OCI-LY3 (cell line): ENCODE measurements at regions not wholly inside any gene's neighbourhood (a gene's known extent, or its start where the extent isn't known, plus 50 kb on each side); places are given as distances from the start of the nearest gene placed in this dataset.

Experiments used
- H2AFZ ChIP-seq: fragments of 200-600, 300-600 bp; shearing (Covaris generic); 2 replicates; pipeline ENCODE4 v1.6.0; 2014; ENCODE audit warnings: antibody characterized with exemption, low read depth, low read length
- H3K27ac ChIP-seq: fragments of 200-600, 300-600 bp; sonication (generic); 2 replicates; pipeline ENCODE4 v1.5.1; 2014; ENCODE audit warnings: mild to moderate bottlenecking, low read length, moderate library complexity, mixed read lengths
- H3K27me3 ChIP-seq: fragments of 200-600, 300-600 bp; sonication (generic); 2 replicates; pipeline ENCODE4 v1.6.1; 2014; ENCODE audit warnings: low read depth, low read length, mixed read lengths
- H3K36me3 ChIP-seq: fragments of 200-600, 300-600 bp; sonication (generic); replicated peaks from 2 replicates; pipeline ENCODE3; 2014; ENCODE audit warnings: low read depth, low read length, mixed read lengths
- H3K4me1 ChIP-seq: fragments of 300-600, 200-600 bp; sonication (generic); 2 replicates; pipeline ENCODE4 v1.6.1; 2014; ENCODE audit warnings: low read length, mixed read lengths
- H3K4me2 ChIP-seq: fragments of 200-600, 300-600 bp; sonication (generic); 2 replicates; pipeline ENCODE4 v1.6.1; 2014; ENCODE audit warnings: low read length, mixed read lengths
- H3K4me3 ChIP-seq: fragments of 300-600, 200-600 bp; sonication (generic); 2 replicates; pipeline ENCODE4 v1.5.1; 2014; ENCODE audit warnings: antibody characterized with exemption, mild to moderate bottlenecking, low read length, moderate library complexity
- H3K79me2 ChIP-seq: fragments of 300-600, 200-600 bp; shearing (Covaris generic); 2 replicates; pipeline ENCODE4 v1.6.1; 2014; ENCODE audit warnings: mild to moderate bottlenecking, low read length, mixed read lengths
- H3K9ac ChIP-seq: fragments of 300-600, 200-600 bp; shearing (Covaris generic); 2 replicates; pipeline ENCODE4 v1.6.0; 2014; ENCODE audit warnings: mild to moderate bottlenecking, low read length, moderate library complexity
- H3K9me3 ChIP-seq: fragments of 200-600, 300-600 bp; shearing (Covaris generic); 2 replicates; pipeline ENCODE4 v1.6.1; 2014; ENCODE audit warnings: low read length, mixed read lengths; ENCODE audit not compliant: insufficient read depth
- H4K20me1 ChIP-seq: fragments of 200-600, 300-600 bp; sonication (generic); 2 replicates; pipeline ENCODE4 v1.6.1; 2016; ENCODE audit warnings: low read length, mixed read lengths; ENCODE audit not compliant: insufficient read depth
- EZH2phosphoT487 ChIP-seq: fragments of 200-600 bp; shearing (Covaris generic); IDR thresholded peaks from 2 replicates; pipeline ENCODE4 v1.6.1; 2018; ENCODE audit warnings: antibody characterized with exemption, mixed run types, low read depth
- TF ChIP-seq, protein P1 (sequence below): fragments of 200-600, 300-600 bp; sonication (generic); IDR thresholded peaks from 2 replicates; pipeline ENCODE4 v1.5.1; 2014; ENCODE audit warnings: antibody characterized with exemption, low read length, low read depth

DNA sequence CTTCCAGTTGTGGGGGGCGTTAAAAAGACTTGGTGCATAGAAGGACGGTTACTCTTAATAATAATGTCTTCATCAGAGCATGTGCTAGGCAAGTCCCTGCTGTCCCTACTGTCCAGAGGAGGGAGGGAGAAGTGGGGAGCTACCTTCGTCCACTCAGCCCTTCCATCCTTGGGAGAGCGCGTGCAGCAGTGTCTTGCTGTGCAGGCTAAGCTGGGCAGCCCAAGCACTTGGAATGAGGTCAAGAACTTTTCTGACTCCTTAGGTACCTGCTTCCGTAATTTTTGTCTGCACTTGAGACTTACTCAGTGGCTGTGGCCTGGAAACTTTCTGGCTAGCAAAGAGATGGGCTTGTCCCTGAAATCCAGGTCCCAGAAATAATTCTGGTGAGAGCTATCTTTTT, 265.9 kb upstream of the SORCS1 start:
- no peak overlapping the region for H3K4me3 ChIP-seq
- no peaks in the 10 kb centered on the region for H4K20me1 ChIP-seq
- TF ChIP-seq, protein P1, sequence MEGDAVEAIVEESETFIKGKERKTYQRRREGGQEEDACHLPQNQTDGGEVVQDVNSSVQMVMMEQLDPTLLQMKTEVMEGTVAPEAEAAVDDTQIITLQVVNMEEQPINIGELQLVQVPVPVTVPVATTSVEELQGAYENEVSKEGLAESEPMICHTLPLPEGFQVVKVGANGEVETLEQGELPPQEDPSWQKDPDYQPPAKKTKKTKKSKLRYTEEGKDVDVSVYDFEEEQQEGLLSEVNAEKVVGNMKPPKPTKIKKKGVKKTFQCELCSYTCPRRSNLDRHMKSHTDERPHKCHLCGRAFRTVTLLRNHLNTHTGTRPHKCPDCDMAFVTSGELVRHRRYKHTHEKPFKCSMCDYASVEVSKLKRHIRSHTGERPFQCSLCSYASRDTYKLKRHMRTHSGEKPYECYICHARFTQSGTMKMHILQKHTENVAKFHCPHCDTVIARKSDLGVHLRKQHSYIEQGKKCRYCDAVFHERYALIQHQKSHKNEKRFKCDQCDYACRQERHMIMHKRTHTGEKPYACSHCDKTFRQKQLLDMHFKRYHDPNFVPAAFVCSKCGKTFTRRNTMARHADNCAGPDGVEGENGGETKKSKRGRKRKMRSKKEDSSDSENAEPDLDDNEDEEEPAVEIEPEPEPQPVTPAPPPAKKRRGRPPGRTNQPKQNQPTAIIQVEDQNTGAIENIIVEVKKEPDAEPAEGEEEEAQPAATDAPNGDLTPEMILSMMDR, result no peak
- no peak for TF ChIP-seq EZH2phosphoT487
- H3K36me3 ChIP-seq, result no peaks in the 10 kb centered on the region
- no peak overlapping the region for H2AFZ ChIP-seq
- peaks cover 97% of the 10 kb centered on the region for H3K4me1 ChIP-seq
- H3K79me2 ChIP-seq, result no peaks in the 10 kb centered on the region
- H3K4me2 ChIP-seq, result peak overlapping the region; percentile 33
- no peaks in the 10 kb centered on the region for H3K27me3 ChIP-seq
- peak overlapping the region; percentile 97 for H3K27ac ChIP-seq
- H3K9ac ChIP-seq, result peak overlapping the region; percentile 73
- no peaks in the 10 kb centered on the region for H3K9me3 ChIP-seq

DNA sequence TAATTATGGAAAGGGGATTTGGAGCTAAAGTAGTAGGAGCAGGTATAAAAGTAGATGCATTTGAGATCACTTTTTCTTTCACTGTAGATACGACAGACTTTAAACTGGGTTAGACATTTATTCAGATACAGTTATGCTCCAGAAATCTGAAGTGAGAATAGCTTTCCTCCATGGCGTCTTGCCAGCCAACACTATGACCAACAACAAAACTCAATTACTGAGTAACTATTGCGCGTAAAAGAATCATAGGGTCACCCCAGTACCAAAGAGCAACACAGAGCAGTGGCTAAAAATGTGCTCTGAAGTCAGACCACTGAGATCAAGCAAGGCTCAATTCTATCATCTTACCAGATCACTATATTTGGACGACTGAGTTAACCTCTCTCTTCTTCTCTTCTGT, 262.5 kb upstream of the SORCS1 start:
- Histone ChIP-seq H3K4me2 (peak overlapping the region; percentile 71), H3K79me2 (no peaks in the 10 kb centered on the region), H3K4me3 (peak overlapping the region; percentile 46), H3K27me3 (no peaks in the 10 kb centered on the region), H3K9me3 (no peaks in the 10 kb centered on the region), H4K20me1 (no peaks in the 10 kb centered on the region), H3K36me3 (no peaks in the 10 kb centered on the region), H3K9ac (peak overlapping the region; percentile 98), H2AFZ (no peak overlapping the region; the same call in 1 of the 2 replicates), H3K27ac (peak overlapping the region; percentile 100), H3K4me1 (peaks cover 97% of the 10 kb centered on the region)
- TF ChIP-seq, protein P1, result no peak
- no peak for TF ChIP-seq EZH2phosphoT487

DNA sequence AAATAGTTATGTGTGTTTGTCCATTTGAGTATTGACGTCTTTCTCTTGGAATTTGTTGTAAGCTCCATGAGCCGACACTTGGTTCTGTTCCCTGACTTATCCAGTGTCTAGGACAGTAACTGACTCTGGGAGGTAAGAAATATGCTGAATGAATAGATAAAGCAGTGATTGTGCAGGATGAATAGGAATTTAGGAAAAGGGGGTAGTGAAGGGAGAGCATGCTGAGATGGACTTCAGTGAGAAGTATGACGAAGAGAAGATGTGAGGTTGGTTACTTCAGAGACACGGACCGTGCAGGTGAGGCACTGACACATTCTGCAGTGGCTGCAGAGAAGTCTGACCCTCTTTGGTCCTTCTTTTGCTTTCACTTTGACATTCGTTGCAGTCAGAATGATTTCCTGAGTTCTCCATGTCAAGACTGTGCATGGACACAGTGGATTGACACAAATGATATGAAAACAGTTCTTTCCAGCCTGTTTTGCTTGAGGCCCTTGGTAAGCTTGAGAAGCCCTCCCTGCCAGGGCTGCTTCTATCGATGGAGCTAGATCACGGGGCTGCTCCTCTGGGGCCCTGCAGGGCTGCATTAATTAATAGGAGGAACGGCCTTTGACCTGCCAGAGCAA, 261.5 kb upstream of the SORCS1 start:
- no peaks in the 10 kb centered on the region for H3K36me3 ChIP-seq
- H3K4me1 ChIP-seq, result peaks cover 99% of the 10 kb centered on the region
- H3K4me2 ChIP-seq, result peak overlapping the region; percentile 71
- peak overlapping the region; percentile 46 for H3K4me3 ChIP-seq
- H3K9ac ChIP-seq, result peak overlapping the region; percentile 98
- no peak overlapping the region for H2AFZ ChIP-seq
- H3K9me3 ChIP-seq, result no peaks in the 10 kb centered on the region
- H3K79me2 ChIP-seq, result no peaks in the 10 kb centered on the region
- TF ChIP-seq, protein P1, result no peak
- TF ChIP-seq EZH2phosphoT487, result no peak
- no peaks in the 10 kb centered on the region for H4K20me1 ChIP-seq
- H3K27me3 ChIP-seq, result no peaks in the 10 kb centered on the region
- peak overlapping the region; percentile 100 for H3K27ac ChIP-seq

DNA sequence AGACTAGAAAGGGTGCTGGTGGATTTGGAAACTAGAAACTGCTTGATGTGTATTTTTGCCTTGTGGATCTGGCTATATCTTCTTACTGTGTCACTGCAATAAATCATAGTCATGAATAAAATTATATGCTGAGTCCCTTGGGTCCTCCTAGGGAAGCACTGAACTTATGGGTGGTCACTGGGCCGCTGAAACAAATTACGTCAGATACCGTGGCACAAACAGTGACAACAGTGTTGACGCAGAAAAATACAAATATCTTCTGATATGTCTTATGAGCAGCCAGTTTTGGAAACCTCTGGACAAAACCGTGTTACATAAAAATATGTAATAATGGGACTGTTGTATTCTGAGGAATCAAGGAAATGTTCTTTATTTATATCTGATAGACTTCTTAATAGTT, 260.1 kb upstream of the SORCS1 start:
- H3K27me3 ChIP-seq, result no peaks in the 10 kb centered on the region
- H3K4me1 ChIP-seq, result peaks cover 97% of the 10 kb centered on the region

More for the DNA sequence above, 260.1 kb upstream of the SORCS1 start:
- Histone ChIP-seq H3K27ac (peak overlapping the region; percentile 100), H2AFZ (no peak overlapping the region), H3K4me3 (peak overlapping the region; percentile 52), H3K79me2 (no peaks in the 10 kb centered on the region), H4K20me1 (no peaks in the 10 kb centered on the region), H3K36me3 (no peaks in the 10 kb centered on the region), H3K9ac (peak overlapping the region; percentile 98), H3K4me2 (peak overlapping the region; percentile 85), H3K9me3 (no peaks in the 10 kb centered on the region)
- no peak for TF ChIP-seq EZH2phosphoT487
- TF ChIP-seq, protein P1, result no peak
